ENCODE measurements at regions not wholly inside any gene's neighbourhood (a gene's known extent, or its start where the extent isn't known, plus 50 kb on each side); places are given as distances from the start of the nearest gene placed in this dataset.

GRCh38 chr4:81356621-81357020, 115.1 kb downstream of the RASGEF1B start:
- Histone ChIP-seq H3F3A (ENCODE audit: insufficient read depth, low read length, poor library complexity, severe bottlenecking) (no peaks in the 10 kb centered on the region), H3K36me3 (ENCODE audit: insufficient read depth, low read length) (no peaks in the 10 kb centered on the region), H3K79me2 (replicated peaks; ENCODE audit: insufficient read depth, low read length) (no peaks in the 10 kb centered on the region), H2AFZ (ENCODE audit: low read depth, low read length) (no peak overlapping the region), H3K9me2 (ENCODE audit: insufficient read depth, low read length) (no peaks in the 10 kb centered on the region), H3K27me3 (ENCODE audit: insufficient read depth, low read depth, low read length) (no peaks in the 10 kb centered on the region), H3K4me3 (ENCODE audit: low read length) (no peak overlapping the region), H3K4me2 (ENCODE audit: low read length) (no peak overlapping the region), H3K9ac (ENCODE audit: low read length) (no peak overlapping the region), H3K27ac (ENCODE audit: low read length) (no peak overlapping the region), H3K9me3 (ENCODE audit: low read length) (no peaks in the 10 kb centered on the region), H4K20me1 (ENCODE audit: insufficient read depth) (no peaks in the 10 kb centered on the region)
- TF ChIP-seq POLR2AphosphoS5 (IDR thresholded peaks at IDR 0.05) (no peak), MXI1 (conservative IDR thresholded peaks at IDR 0.05; ENCODE audit: poor library complexity, severe bottlenecking) (no peak), CTCF (IDR thresholded peaks at IDR 0.05; ENCODE audit: poor library complexity, severe bottlenecking) (no peak), RAD21 (conservative IDR thresholded peaks at IDR 0.05) (no peak), EP300 (conservative IDR thresholded peaks at IDR 0.05; ENCODE audit: poor library complexity, severe bottlenecking) (no peak), REST (IDR thresholded peaks at IDR 0.05; ENCODE audit: borderline replicate concordance) (no peak)

DNA sequence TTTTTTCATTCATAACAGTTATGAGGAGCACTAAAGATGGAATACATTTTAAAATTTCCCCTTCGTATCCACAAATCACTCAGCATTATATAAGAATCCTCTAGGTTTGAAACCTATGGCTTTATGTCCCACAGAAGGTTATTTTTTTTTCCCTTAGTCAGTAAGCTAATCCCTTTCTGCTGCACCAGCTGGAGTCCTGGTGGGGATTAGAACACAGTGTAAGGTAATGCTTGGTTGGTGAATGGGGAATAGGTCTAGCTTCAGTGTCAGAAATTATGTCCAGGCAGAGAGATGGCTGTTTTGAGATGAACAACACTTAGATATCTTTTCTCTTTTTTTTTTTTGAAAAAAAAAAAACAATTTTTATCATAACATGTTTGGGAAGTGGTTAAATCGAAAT, 116.6 kb downstream of the RASGEF1B start:
- Histone ChIP-seq H3K4me3 (ENCODE audit: low read length) (no peak overlapping the region), H3K27ac (ENCODE audit: low read length) (no peak overlapping the region), H3K4me2 (ENCODE audit: low read length) (no peak overlapping the region), H3K27me3 (ENCODE audit: insufficient read depth, low read depth, low read length) (no peaks in the 10 kb centered on the region), H4K20me1 (ENCODE audit: insufficient read depth) (no peaks in the 10 kb centered on the region), H3K36me3 (ENCODE audit: insufficient read depth, low read length) (no peaks in the 10 kb centered on the region), H3F3A (ENCODE audit: insufficient read depth, low read length, poor library complexity, severe bottlenecking) (no peaks in the 10 kb centered on the region), H3K79me2 (replicated peaks; ENCODE audit: insufficient read depth, low read length) (no peaks in the 10 kb centered on the region), H3K9me3 (ENCODE audit: low read length) (no peaks in the 10 kb centered on the region), H2AFZ (ENCODE audit: low read depth, low read length) (no peak overlapping the region), H3K9me2 (ENCODE audit: insufficient read depth, low read length) (no peaks in the 10 kb centered on the region), H3K9ac (ENCODE audit: low read length) (no peak overlapping the region)
- TF ChIP-seq SMC3 (conservative IDR thresholded peaks at IDR 0.05; ENCODE audit: poor library complexity) (no peak), TAF1 (IDR thresholded peaks at IDR 0.05; ENCODE audit: low read depth) (no peak), MXI1 (conservative IDR thresholded peaks at IDR 0.05; ENCODE audit: poor library complexity, severe bottlenecking) (no peak), POLR2AphosphoS5 (IDR thresholded peaks at IDR 0.05) (no peak), CTCF (IDR thresholded peaks at IDR 0.05; ENCODE audit: poor library complexity, severe bottlenecking) (no peak), REST (IDR thresholded peaks at IDR 0.05; ENCODE audit: borderline replicate concordance) (no peak), EZH2 (IDR thresholded peaks at IDR 0.05; ENCODE audit: borderline replicate concordance, insufficient read depth, low read length, poor library complexity, severe bottlenecking) (no peak), RAD21 (conservative IDR thresholded peaks at IDR 0.05) (no peak), EP300 (conservative IDR thresholded peaks at IDR 0.05; ENCODE audit: poor library complexity, severe bottlenecking) (no peak)

Measured in neural cell (in vitro differentiated cells).